ENCODE measurements at regions not wholly inside any gene's neighbourhood (a gene's known extent, or its start where the extent isn't known, plus 50 kb on each side); places are given as distances from the start of the nearest gene placed in this dataset.

DNA sequence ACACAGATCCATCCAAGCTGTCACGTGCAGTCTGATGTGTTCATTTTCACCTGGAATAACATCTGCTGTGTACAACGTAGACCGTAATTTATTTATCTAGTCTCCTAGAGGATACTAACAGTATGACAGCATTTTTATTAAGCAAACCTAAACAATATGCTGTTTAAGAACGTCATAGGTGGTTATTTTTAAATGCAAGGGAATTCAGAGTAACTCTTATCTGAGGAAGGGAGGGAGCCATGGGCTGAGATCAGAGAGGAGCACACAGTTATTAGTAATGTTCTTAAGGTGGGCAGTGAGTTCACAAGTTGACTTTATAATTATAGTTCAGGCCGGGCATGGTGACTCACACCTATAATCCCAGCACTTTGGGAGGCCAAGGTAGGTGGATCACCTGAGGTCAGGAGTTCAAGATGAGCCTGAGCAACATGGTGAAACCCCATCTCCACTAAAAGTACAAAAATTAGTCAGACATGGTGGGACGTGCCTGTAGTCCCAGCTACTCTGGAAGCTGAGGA is 193.6 kb downstream of the UACA start:
- no peaks in the 10 kb centered on the region for H3K36me3 ChIP-seq (ENCODE audit: control insufficient read depth, low read length)
- no peak overlapping the region for H3K27ac ChIP-seq (ENCODE audit: low read depth, low read length)
- TF ChIP-seq CTCF (IDR thresholded peaks at IDR 0.05; ENCODE audit: low read depth, low read length, poor library complexity, severe bottlenecking) (no peak), EZH2phosphoT487 (IDR thresholded peaks at IDR 0.05; ENCODE audit: borderline replicate concordance, low read length) (no peak)
- no peak overlapping the region for H3K4me3 ChIP-seq (ENCODE audit: low read length)
- H3K79me2 ChIP-seq (ENCODE audit: control insufficient read depth, low read length) = no peaks in the 10 kb centered on the region
- H3F3A ChIP-seq (ENCODE audit: control insufficient read depth, insufficient read depth) = no peaks in the 10 kb centered on the region
- H3K27me3 ChIP-seq (ENCODE audit: control insufficient read depth, low read length) = no peaks in the 10 kb centered on the region
- H3K9me2 ChIP-seq (replicated peaks; ENCODE audit: control insufficient read depth, low read length) = no peaks in the 10 kb centered on the region
- no peak overlapping the region for H3K4me2 ChIP-seq (ENCODE audit: low read length)
- no peaks in the 10 kb centered on the region for H4K20me1 ChIP-seq (ENCODE audit: control insufficient read depth, insufficient read depth, low read depth, low read length)
- no peaks in the 10 kb centered on the region for H3K4me1 ChIP-seq (ENCODE audit: control insufficient read depth, low read length)
- H3K9me3 ChIP-seq (ENCODE audit: control insufficient read depth, insufficient read depth, low read length) = no peaks in the 10 kb centered on the region

GRCh38 chr15:70569091-70569713 is 194.2 kb downstream of the UACA start:
- no peak overlapping the region for H3K4me2 ChIP-seq (ENCODE audit: low read length)
- H3K36me3 ChIP-seq (ENCODE audit: control insufficient read depth, low read length) = no peaks in the 10 kb centered on the region
- no peaks in the 10 kb centered on the region for H3K79me2 ChIP-seq (ENCODE audit: control insufficient read depth, low read length)
- no peaks in the 10 kb centered on the region for H3F3A ChIP-seq (ENCODE audit: control insufficient read depth, insufficient read depth)
- no peak overlapping the region for H3K4me3 ChIP-seq (ENCODE audit: low read length)
- no peaks in the 10 kb centered on the region for H3K27me3 ChIP-seq (ENCODE audit: control insufficient read depth, low read length)
- H3K9me2 ChIP-seq (replicated peaks; ENCODE audit: control insufficient read depth, low read length) = no peaks in the 10 kb centered on the region
- no peaks in the 10 kb centered on the region for H4K20me1 ChIP-seq (ENCODE audit: control insufficient read depth, insufficient read depth, low read depth, low read length)
- H3K9me3 ChIP-seq (ENCODE audit: control insufficient read depth, insufficient read depth, low read length) = no peaks in the 10 kb centered on the region
- no peaks in the 10 kb centered on the region for H3K4me1 ChIP-seq (ENCODE audit: control insufficient read depth, low read length)
- H3K27ac ChIP-seq (ENCODE audit: low read depth, low read length) = no peak overlapping the region
- TF ChIP-seq CTCF (IDR thresholded peaks at IDR 0.05; ENCODE audit: low read depth, low read length, poor library complexity, severe bottlenecking) = no peak
- no peak for TF ChIP-seq EZH2phosphoT487 (IDR thresholded peaks at IDR 0.05; ENCODE audit: borderline replicate concordance, low read length)

GRCh38 chr15:70566989-70567388 is 196.4 kb downstream of the UACA start:
- Histone ChIP-seq H3K27ac (ENCODE audit: low read depth, low read length) (no peak overlapping the region), H3K27me3 (ENCODE audit: control insufficient read depth, low read length) (no peaks in the 10 kb centered on the region; the same call in 1 of the 2 replicates)
- TF ChIP-seq CTCF (IDR thresholded peaks at IDR 0.05; ENCODE audit: low read depth, low read length, poor library complexity, severe bottlenecking) (no peak), EZH2phosphoT487 (IDR thresholded peaks at IDR 0.05; ENCODE audit: borderline replicate concordance, low read length) (no peak)

More at GRCh38 chr15:70566989-70567388, 196.4 kb downstream of the UACA start:
- H3K9me3 ChIP-seq (ENCODE audit: control insufficient read depth, insufficient read depth, low read length) = no peaks in the 10 kb centered on the region
- H3K79me2 ChIP-seq (ENCODE audit: control insufficient read depth, low read length) = no peaks in the 10 kb centered on the region
- H3F3A ChIP-seq (ENCODE audit: control insufficient read depth, insufficient read depth) = no peaks in the 10 kb centered on the region
- H3K9me2 ChIP-seq (replicated peaks; ENCODE audit: control insufficient read depth, low read length) = no peaks in the 10 kb centered on the region
- H3K4me2 ChIP-seq (ENCODE audit: low read length) = no peak overlapping the region
- no peak overlapping the region for H3K4me3 ChIP-seq (ENCODE audit: low read length)
- no peaks in the 10 kb centered on the region for H3K36me3 ChIP-seq (ENCODE audit: control insufficient read depth, low read length)
- H3K4me1 ChIP-seq (ENCODE audit: control insufficient read depth, low read length) = no peaks in the 10 kb centered on the region
- no peaks in the 10 kb centered on the region for H4K20me1 ChIP-seq (ENCODE audit: control insufficient read depth, insufficient read depth, low read depth, low read length)
